ENCODE measurements at regions not wholly inside any gene's neighbourhood (a gene's known extent, or its start where the extent isn't known, plus 50 kb on each side); places are given as distances from the start of the nearest gene placed in this dataset.

GRCh38 chr3:168273036-168273435 lies 177.3 kb upstream of the GOLIM4 start:
- peaks cover 4% of the 10 kb centered on the region for H3K4me1 ChIP-seq (ENCODE audit: control insufficient read depth, insufficient read depth, low read length)
- H3K36me3 Mint-ChIP-seq (ENCODE audit: low read depth): no peaks in the 10 kb centered on the region
- no peaks in the 10 kb centered on the region for H3K27me3 Mint-ChIP-seq (ENCODE audit: insufficient read depth)
- H3K4me1 Mint-ChIP-seq: peaks cover 6% of the 10 kb centered on the region
- H3K9ac ChIP-seq (ENCODE audit: extremely low read depth, low read length, poor library complexity, severe bottlenecking): no peak overlapping the region
- H3K27ac Mint-ChIP-seq: no peak overlapping the region
- H3K36me3 ChIP-seq (ENCODE audit: control insufficient read depth, insufficient read depth, low read length): no peaks in the 10 kb centered on the region
- no peak overlapping the region for H3K4me3 ChIP-seq (ENCODE audit: low read length)
- H3K9me3 Mint-ChIP-seq: no peaks in the 10 kb centered on the region
- no peak for TF ChIP-seq CTCF (conservative IDR thresholded peaks at IDR 0.05)
- no peaks in the 10 kb centered on the region for H3K27me3 ChIP-seq (ENCODE audit: control insufficient read depth, insufficient read depth, low read length, poor library complexity, severe bottlenecking)
- no peaks in the 10 kb centered on the region for H3K9me3 ChIP-seq (ENCODE audit: control insufficient read depth, low read length)
- WGBS, 2 experiments (ENCODE audit: insufficient coverage in 1 of 2, insufficient read length in 1 of 2): 95 to 96% methylated on average over 2 of the region's 2 CpGs
- no peak overlapping the region for H3K4me3 Mint-ChIP-seq
- DNase-seq: no peak
- no peak overlapping the region for H3K27ac ChIP-seq (ENCODE audit: low read depth, low read length)

- peak overlapping the region; percentile 80 for H3K27ac ChIP-seq (ENCODE audit: low read depth, low read length)
- no peaks in the 10 kb centered on the region for H3K36me3 ChIP-seq (ENCODE audit: control insufficient read depth, insufficient read depth, low read length)
- H3K4me3 Mint-ChIP-seq: no peak overlapping the region
- no peaks in the 10 kb centered on the region for H3K9me3 Mint-ChIP-seq
- no peak overlapping the region for H3K9ac ChIP-seq (ENCODE audit: extremely low read depth, low read length, poor library complexity, severe bottlenecking)
- TF ChIP-seq CTCF (conservative IDR thresholded peaks at IDR 0.05): no peak
- WGBS, 2 experiments (ENCODE audit: insufficient coverage in 1 of 2, insufficient read length in 1 of 2): 0 to 67% methylated on average over 1 of the region's 1 CpG
- no peaks in the 10 kb centered on the region for H3K27me3 ChIP-seq (ENCODE audit: control insufficient read depth, insufficient read depth, low read length, poor library complexity, severe bottlenecking)
- no peaks in the 10 kb centered on the region for H3K27me3 Mint-ChIP-seq (ENCODE audit: insufficient read depth)
- no peaks in the 10 kb centered on the region for H3K9me3 ChIP-seq (ENCODE audit: control insufficient read depth, low read length)
- H3K4me1 ChIP-seq (ENCODE audit: control insufficient read depth, insufficient read depth, low read length): peaks cover 4% of the 10 kb centered on the region
- no peaks in the 10 kb centered on the region for H3K36me3 Mint-ChIP-seq (ENCODE audit: low read depth)
- H3K4me3 ChIP-seq (ENCODE audit: low read length): no peak overlapping the region
- H3K4me1 Mint-ChIP-seq: peaks cover 6% of the 10 kb centered on the region
- no peak overlapping the region for H3K27ac Mint-ChIP-seq
- no peak for DNase-seq
Measured at GRCh38 chr3:168272343-168272985, 176.7 kb upstream of the GOLIM4 start.

GRCh38 chr3:168271932-168272331 lies 176.2 kb upstream of the GOLIM4 start:
- WGBS, 2 experiments (ENCODE audit: insufficient coverage in 1 of 2, insufficient read length in 1 of 2): 83 to 100% methylated on average over 1 to 2 of the region's 2 CpGs
- H3K9me3 Mint-ChIP-seq: no peaks in the 10 kb centered on the region
- H3K27ac ChIP-seq (ENCODE audit: low read depth, low read length): peak overlapping the region; percentile 80
- no peak for TF ChIP-seq CTCF (conservative IDR thresholded peaks at IDR 0.05)
- peaks cover 4% of the 10 kb centered on the region for H3K4me1 ChIP-seq (ENCODE audit: control insufficient read depth, insufficient read depth, low read length)
- H3K4me3 ChIP-seq (ENCODE audit: low read length): no peak overlapping the region
- H3K9ac ChIP-seq (ENCODE audit: extremely low read depth, low read length, poor library complexity, severe bottlenecking): no peak overlapping the region
- H3K27me3 ChIP-seq (ENCODE audit: control insufficient read depth, insufficient read depth, low read length, poor library complexity, severe bottlenecking): no peaks in the 10 kb centered on the region
- no peak overlapping the region for H3K4me3 Mint-ChIP-seq
- no peaks in the 10 kb centered on the region for H3K9me3 ChIP-seq (ENCODE audit: control insufficient read depth, low read length)
- peaks cover 6% of the 10 kb centered on the region for H3K4me1 Mint-ChIP-seq
- DNase-seq: no peak
- H3K36me3 ChIP-seq (ENCODE audit: control insufficient read depth, insufficient read depth, low read length): no peaks in the 10 kb centered on the region
- H3K27me3 Mint-ChIP-seq (ENCODE audit: insufficient read depth): no peaks in the 10 kb centered on the region
- H3K36me3 Mint-ChIP-seq (ENCODE audit: low read depth): no peaks in the 10 kb centered on the region
- H3K27ac Mint-ChIP-seq: no peak overlapping the region

Measured in endodermal cell (in vitro differentiated cells).